CD4-positive, alpha-beta T cell treated with Interleukin-2 at 100 ng/mL for 4 hours (primary cell): ENCODE measurements at regions not wholly inside any gene's neighbourhood (a gene's known extent, or its start where the extent isn't known, plus 50 kb on each side); places are given as distances from the start of the nearest gene placed in this dataset.

Source experiments
- DNase-seq: peaks from one replicate; pipeline ENCODE4 v3.0.0-alpha.2; 2020; ENCODE audit warnings: low spot score

DNA sequence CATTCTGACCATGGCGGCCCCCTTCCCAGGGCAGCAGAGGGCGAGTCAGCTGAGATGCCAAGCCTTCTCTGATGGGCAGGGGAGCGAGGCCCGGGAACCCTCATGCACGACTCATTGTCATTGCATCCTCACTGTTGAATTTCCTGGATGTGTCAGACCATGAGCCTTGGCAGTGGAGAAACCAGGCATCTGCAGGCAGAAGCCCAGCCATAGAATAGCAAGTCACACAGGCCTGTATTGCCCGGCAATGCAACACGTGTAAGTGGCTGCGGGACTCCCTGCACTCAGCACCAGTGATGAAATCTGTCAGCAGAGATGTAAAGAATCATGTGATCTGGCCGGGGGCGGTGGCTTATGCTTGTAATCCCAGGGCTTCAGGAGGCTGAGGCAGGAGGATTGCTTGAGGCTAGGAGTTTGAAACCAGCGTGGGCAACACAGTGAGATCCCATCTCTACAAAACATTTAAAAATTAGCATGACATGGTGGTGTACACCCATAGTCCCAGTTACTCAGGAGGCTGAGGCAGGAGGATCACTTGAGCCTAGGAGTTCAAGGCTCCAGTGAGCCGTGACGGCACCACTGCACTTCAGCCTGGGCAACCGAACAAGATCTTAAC lies 199.7 kb downstream of the KATNAL1 start:
- DNase-seq: no peak

DNA sequence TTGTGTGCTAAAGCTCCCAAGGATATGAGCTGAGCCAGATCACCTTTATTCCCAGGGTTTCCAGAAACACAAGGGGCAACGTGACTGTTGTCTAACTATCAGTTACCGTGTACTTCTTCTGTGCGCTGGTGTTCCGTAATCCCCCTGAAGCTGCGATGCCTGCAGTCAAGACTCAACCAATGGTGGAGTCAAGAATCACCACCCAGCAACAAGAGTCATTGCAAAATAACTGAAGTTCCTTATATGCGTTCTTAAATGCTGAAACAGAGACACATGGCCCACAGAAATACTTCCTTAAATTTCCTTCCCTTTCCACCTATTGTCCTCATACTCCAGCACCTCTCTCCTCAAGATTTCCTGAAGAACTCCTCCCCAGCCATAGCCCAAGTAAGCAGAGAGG lies 200.2 kb downstream of the KATNAL1 start:
- DNase-seq: no peak

DNA sequence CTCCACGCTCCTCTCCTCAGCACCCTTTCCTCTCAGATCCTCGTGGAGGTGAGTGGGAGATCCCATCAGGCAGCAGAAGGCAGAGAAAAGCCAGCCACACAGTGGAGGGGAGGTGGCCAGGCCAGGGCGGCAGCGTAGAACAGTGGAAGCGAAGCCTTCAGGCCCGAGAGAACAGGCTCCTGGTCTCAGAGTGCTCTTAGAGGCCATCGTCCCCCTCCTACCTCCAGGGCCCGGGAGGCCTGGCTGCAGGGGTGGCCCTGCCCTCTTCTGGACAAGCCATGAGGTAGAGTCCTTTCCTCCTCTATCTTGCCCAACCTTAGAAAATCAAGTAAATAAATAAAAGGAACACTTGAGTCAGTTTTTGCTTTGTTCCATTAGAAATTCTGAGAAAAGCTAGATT lies 202.0 kb downstream of the KATNAL1 start:
- no peak for DNase-seq

GRCh38 chr13:30103161-30103840 lies 204.1 kb downstream of the KATNAL1 start:
- DNase-seq: no peak

DNA sequence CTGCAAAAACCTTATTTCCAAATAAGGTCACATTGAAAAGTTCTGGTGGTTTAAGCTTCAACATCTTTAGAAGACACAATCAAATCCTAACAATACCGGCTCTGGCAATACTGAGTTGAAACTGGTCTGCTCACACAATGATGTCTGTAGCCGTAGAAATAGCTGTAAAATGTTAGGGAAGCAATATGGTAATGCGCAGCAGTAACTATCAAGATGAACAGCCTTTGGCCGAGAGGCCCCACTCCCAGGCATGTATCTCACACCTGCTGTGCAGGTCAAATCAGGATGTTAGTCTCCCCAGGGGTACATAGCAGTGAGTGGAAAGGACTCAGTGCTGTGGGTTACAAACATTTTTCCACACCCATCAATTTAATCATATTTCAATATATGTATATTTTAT lies 207.1 kb downstream of the KATNAL1 start:
- DNase-seq: no peak

GRCh38 chr13:30097701-30098100 lies 209.7 kb downstream of the KATNAL1 start:
- DNase-seq: no peak

DNA sequence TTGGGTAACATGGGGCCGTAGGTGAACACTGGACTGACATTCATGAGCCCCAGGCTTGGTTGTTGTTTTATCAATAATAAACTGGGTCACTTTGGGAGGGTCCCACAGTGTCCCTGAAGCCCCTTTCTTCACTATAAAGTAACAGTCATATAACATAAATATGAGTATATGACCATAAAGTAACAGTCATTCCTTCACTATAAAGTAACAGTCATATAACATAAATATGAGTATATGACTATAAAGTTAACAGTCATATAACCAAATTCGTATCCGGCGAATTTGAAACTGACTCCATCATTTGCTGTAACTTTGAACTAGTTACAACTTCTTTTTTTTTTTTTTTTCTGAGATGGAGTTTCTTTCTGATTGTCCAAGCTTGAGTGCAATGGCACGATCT lies 210.3 kb downstream of the KATNAL1 start:
- DNase-seq: no peak

DNA sequence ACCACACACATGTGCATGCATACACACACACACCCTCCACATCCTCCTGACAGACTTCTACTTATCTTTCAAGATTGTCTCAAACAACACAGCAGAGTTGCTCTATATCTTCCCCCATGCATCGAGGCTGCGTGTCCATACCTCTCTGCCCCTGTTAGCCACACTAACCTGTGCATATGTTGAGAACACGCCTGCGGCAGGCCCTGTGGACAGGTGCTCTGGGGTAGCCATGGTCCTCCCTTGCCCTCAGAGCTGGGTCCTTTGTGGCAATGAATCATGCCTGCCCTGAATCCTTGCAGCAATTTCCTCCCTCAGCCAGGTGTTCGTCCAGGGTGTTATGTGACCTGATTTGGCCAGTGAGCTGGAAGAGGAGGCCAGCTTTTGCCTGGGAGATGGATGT lies 213.3 kb downstream of the KATNAL1 start:
- DNase-seq: no peak

DNA sequence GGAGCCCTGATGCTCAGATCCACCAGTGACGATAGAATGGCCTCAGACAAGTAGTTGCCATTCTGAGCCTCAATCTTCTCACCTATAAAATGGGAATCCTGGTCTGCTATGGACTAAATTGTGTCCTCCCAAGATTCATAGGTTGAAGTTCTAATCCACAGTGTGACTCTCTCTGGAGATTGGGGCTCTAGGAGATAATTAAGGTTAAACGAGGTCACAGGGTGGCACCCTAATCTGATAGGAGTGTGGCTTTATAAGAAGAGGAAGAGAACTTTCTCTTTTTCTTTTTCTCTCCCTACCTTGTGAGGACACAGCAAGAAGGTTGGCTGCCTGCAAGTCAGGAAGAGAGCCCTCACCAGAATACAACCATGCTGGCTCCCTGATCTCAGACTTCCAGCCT lies 214.1 kb downstream of the KATNAL1 start:
- no peak for DNase-seq

DNA sequence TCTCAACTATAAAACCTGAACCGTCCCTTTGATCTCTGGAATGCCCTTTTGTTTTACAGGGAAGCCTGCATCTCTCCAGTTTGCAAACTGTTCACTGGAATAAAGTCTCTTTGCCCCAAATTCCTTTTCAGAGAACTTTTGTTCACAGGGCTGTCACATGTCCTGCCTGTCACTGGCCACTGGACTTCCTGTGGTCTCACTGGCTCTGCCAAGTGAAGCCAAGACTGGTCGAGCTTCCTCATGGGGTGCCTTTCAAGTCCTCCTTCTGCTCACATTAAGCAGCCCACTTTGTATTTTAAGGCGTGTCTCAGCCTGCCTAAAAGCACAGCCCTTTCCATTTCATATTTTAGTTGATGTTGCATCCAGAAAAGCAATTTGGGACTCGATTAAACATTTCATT lies 215.7 kb downstream of the KATNAL1 start:
- no peak for DNase-seq

- DNase-seq: no peak
These were observed 216.3 kb downstream of the KATNAL1 start for GRCh38 chr13:30091035-30091434.

- DNase-seq: no peak
These were observed 219.0 kb downstream of the KATNAL1 start for GRCh38 chr13:30088312-30088855.

- no peak for DNase-seq
These were observed 222.3 kb downstream of the KATNAL1 start for GRCh38 chr13:30085087-30085486.

- DNase-seq: no peak
These were observed 225.0 kb downstream of the KATNAL1 start for GRCh38 chr13:30082391-30082790.

DNA sequence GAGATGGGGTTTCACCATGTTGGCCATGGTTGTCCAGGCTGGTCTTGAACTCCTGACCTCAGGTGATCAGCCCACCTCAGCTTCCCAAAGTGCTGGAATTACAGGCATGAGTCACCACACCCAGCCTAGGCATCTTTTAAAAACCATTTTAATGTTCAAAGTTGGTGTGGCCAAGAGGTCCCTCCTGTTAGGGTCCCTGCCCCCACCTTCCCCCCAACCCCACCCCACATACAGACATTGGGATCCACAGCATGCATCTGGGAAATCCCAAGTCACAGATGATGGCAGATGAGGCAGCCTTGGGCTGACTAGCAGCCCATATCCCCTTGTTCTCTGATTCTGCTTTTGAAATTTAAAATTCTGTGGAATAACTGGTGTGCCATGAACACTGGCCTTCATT lies 226.0 kb downstream of the KATNAL1 start:
- DNase-seq: no peak

GRCh38 chr13:30079501-30079900 lies 227.8 kb downstream of the KATNAL1 start:
- no peak for DNase-seq

GRCh38 chr13:30078059-30078458 lies 227.6 kb upstream of the UBL3 start:
- DNase-seq: no peak

DNA sequence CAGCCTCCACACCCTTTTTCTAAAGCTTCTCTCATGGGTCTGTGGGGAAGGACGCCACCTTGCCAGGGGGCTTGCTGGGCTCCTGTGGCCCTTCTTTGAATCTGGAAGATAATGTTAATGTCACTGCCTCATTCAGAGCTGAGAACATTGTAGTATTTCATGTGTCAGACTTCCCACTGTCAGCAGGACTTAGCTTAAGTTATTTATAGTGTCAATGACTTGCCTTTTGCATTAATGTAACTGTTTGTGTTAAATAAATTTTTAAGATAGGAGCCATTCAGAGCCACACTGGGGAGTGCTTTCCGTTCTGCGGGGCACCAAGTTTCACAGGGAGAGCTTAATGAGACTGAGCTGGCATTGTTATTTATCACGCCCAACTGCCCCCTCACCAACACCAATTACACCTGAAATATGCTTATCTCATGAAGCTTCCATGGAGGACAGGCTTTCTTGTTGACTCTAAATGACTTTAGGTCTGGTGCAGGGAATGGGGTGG lies 226.9 kb upstream of the UBL3 start:
- DNase-seq: no peak

DNA sequence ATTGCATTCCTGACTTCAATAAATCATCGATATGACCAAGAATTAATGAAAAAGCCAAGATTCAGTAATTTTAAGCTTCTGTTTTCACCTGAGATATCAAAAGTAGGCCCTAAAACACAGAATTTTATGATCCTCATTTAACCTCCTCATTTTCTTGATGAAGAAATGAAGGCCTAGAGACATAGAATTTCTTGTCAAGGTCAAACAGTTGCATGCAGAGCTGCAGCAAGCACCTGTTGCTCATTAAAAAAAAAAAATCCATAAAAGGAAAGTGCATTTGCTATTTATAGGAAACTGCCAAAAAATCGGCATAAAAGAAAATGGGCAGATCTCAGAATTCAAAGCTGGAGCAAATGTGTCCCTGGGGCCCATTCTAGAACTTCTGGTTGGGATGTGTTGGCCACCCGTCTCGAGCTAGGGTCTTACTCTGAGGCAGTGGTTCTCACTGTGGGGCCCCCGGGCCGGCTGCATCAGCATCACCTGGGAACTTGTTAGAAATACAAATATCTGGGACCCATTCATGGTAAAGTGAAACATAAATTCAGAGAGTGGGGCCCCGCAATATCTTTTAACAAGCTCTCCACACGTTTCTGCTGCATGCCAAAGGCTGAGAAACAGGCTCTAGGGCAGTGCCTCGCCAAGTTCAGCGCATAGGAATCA lies 224.7 kb upstream of the UBL3 start:
- DNase-seq: no peak

GRCh38 chr13:30074431-30074830 lies 224.0 kb upstream of the UBL3 start:
- no peak for DNase-seq

DNA sequence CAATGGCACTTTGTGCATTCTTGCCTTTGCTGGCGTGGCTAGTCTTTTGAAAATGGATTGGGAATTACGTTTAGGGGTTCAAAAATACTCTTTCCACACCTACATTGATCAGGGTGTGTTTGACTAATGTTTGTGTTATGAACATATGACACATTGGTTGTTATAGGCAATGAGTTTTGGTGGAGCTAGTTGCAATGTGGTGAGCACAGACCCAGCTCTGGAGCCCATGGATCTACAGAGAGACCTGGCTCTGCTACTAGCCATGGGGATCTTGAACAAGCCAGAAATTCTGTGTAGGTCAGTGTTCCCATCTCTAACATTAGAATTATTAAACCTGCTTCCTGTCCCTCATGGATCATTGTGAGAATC lies 222.4 kb upstream of the UBL3 start:
- no peak for DNase-seq

- DNase-seq: no peak
These were observed 221.8 kb upstream of the UBL3 start for GRCh38 chr13:30071969-30072817.
